Prostate gland (tissue), 2 donors: ENCODE measurements at regions not wholly inside any gene's neighbourhood (a gene's known extent, or its start where the extent isn't known, plus 50 kb on each side); places are given as distances from the start of the nearest gene placed in this dataset.

Experiments
- CTCF ChIP-seq, 4 experiments: fragments of 200-600 bp in 2 of 4; fragments of 450-650 bp in 2 of 4; sonication (generic) in 2 of 4; IDR thresholded peaks; 1 replicate in 3 of 4; 2 replicates in 1 of 4; pipeline ENCODE4 v1.5.1; 2016 to 2019; ENCODE audit warnings: antibody characterized with exemption in 4 of 4, mild to moderate bottlenecking in 2 of 4, moderate library complexity in 2 of 4
- POLR2A ChIP-seq: fragments of 450-650 bp; IDR thresholded peaks from one replicate; pipeline ENCODE4 v1.6.1; 2016; ENCODE audit warnings: antibody characterized with exemption, mild to moderate bottlenecking
- POLR2AphosphoS5 ChIP-seq: sonication (generic); formaldehyde crosslinking; IDR thresholded peaks from one replicate; pipeline ENCODE4 v1.6.1; 2017; ENCODE audit warnings: antibody characterized with exemption

- TF ChIP-seq CTCF (IDR thresholded peaks at IDR 0.05) (no peak), POLR2A (no peak), POLR2AphosphoS5 (no peak)
These were observed 241.4 kb downstream of the TOMM20 start for GRCh38 chr1:234887016-234887900.
